H54 (cell line): ENCODE measurements at regions not wholly inside any gene's neighbourhood (a gene's known extent, or its start where the extent isn't known, plus 50 kb on each side); places are given as distances from the start of the nearest gene placed in this dataset.

Experiments used
- DNase-seq: peaks from one replicate; pipeline ENCODE4 v3.0.0; 2011; ENCODE audit warnings: low spot score, mixed read lengths; ENCODE audit not compliant: insufficient read length
- FAIRE-seq: peaks from 3 replicates; lab custom pipeline; 2011; peaks lifted over from hg19 to GRCh38; lab: Jason Lieb, UNC
- POLR2A ChIP-seq: IDR thresholded peaks from 2 replicates; pipeline ENCODE4 v1.6.1; 2011; ENCODE audit warnings: low read depth, mild to moderate bottlenecking, low read length

- DNase-seq (no peak), FAIRE-seq (no peak)
- TF ChIP-seq POLR2A, result no peak
These were observed 462.2 kb downstream of the FOXO1 start for GRCh38 chr13:40204246-40204645.

DNA sequence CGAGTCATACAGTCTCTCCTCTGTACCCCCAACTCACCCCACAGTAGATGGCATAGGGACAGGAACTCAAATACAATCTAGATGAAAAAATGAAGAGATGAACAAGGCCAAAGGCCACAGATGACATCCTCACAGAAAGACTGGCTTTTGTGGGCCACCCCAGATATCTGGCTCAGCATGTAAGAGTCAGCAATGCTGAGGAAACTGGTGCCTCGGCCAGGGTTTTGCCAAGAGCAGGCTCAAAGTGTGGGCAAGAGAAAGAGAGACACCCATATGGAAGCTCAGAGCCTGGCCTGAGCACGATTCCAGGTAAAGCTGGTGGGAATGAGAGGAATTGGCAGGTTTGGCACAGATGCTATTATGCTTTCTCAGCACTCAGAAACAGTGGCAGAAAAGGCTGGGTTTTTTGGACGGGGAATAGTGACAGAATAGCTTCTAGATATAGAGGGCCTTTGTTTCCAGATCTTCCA is 460.6 kb downstream of the FOXO1 start:
- FAIRE-seq (no peak), DNase-seq (no peak)
- TF ChIP-seq POLR2A, result no peak

- TF ChIP-seq POLR2A, result no peak
- FAIRE-seq (no peak), DNase-seq (no peak)
These were observed 460.0 kb downstream of the FOXO1 start for GRCh38 chr13:40206241-40207000.

DNA sequence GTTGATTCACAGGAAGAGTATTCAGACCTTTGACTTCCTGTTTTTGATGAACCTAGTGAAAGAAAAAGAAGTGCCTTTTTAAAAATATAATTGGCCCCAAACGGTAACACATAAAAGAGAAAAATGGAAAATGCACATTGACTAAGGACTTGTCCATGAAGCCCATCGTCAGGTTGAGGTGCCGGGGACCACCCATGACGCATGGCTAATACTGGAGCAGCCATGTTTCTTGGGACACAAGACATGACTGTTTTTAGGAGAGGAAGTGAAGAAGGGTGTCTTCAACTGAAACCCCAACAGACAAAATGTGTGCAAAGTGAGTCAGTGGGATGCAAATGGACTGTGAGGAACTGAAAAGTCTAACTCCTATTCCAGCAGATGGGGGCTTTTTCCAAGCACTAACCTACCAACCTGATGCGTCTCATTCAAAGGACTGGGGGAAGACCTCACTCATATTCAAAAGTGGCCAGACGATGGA is 459.4 kb downstream of the FOXO1 start:
- FAIRE-seq (no peak), DNase-seq (no peak)
- no peak for TF ChIP-seq POLR2A

DNA sequence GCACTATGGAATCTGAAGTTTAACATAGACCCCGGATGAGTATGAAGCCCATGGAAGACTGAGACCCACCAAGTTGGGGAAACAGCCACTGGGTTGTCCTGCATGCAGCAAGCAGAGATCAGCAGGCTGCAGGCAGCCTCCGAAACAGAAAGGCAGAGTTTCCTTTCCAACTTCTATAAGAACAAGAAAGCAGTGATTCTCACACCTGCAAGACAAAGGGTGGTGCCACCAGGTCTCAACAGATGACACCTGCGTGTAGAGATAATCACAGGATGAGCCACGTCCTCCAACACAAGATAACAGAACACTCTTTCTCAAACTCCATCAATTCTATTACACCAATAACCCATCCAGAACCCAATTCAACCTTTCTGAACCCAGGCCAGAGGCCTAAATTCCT is 457.9 kb downstream of the FOXO1 start:
- FAIRE-seq (no peak), DNase-seq (no peak)
- TF ChIP-seq POLR2A, result no peak

DNA sequence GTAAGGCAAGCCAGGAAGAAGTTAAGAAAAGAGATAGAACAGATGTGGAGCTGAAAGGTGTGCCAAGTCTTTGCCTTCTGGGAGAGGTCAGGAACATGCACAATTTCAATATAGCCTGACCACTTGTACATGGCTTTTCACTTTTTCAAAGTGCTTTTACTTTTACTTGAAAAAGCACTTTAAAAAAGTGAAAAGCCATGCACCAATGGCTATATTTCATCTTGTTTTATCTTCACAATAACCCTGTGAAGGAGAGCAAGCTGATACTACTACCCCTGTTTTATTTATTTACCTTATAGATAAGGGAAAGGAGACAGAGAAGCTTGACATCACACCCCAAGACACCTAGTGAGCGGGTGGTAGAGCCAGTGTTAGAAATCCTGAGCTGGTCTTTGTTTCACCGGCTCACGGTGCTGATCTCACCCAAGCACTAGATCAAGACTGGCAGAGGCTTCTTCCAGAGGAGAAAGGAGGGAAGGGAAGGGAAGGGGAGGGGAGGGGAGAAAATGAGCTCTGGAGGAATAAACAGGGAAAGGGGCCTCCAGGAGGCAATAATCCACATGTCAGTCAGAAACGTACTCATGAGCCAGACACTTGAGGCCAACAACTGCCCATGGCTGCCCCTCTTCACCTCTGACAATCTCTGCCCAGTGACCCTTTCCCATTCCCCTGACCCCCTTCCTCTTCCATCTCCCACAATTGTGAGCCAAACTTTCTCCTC is 455.4 kb downstream of the FOXO1 start:
- no peak for TF ChIP-seq POLR2A
- FAIRE-seq (no peak), DNase-seq (no peak)

DNA sequence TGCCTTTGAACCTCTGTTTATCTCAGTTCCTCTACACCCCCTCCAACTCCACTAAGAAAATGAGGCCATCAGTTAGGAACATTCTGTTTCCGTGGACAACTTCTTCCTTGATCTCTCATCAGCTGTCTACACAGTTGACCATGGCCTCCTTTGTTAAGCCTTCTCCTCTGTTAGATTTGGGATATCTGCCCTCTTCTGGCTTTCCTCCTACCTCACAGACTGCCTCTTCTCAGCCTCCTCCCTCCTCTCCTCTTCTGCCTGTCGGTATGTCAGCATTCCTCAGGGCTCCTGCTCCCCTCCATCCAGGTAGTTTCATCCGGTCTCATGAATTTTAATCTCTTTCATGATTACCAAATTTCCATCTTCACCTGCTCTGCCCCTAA is 454.9 kb downstream of the FOXO1 start:
- DNase-seq (no peak), FAIRE-seq (no peak)
- TF ChIP-seq POLR2A, result no peak

DNA sequence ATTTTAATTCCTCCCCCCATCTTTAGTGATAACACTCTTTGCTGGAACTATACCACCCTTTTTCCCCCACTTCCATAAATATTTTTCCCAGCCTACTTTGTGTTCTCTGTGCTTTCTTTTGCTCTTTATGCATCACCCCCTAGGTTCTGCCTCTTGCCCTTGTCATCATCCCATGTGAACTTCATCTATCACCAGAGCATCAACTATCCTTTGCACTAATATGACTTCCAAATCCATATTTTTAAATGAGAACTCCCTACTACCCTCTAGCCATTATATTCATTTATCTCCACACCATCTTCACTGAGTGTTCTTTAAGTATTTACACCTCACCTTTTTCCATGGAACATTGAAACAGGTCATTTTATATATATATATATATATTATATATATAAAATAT is 452.7 kb downstream of the FOXO1 start:
- DNase-seq, result no peak
- no peak for FAIRE-seq
- no peak for TF ChIP-seq POLR2A

DNA sequence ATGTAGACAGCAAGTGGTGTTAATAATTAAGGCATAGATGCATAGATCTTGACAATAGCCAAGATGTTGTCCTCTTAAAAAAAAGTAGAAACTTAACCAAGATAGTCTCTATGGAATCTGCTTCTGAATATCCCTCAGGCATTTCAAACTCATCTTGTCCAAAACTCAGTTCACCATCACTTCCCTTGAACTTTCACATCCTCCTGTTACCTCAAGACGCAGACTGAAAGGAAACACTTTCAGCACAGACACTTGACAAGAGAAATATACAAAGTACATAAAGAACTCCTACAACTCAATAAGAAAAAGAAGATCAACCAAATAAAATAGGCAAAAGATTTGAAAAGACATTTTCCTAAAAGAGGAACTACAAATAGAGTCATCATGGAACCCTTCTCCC is 451.1 kb downstream of the FOXO1 start:
- no peak for TF ChIP-seq POLR2A
- DNase-seq (no peak), FAIRE-seq (no peak)

DNA sequence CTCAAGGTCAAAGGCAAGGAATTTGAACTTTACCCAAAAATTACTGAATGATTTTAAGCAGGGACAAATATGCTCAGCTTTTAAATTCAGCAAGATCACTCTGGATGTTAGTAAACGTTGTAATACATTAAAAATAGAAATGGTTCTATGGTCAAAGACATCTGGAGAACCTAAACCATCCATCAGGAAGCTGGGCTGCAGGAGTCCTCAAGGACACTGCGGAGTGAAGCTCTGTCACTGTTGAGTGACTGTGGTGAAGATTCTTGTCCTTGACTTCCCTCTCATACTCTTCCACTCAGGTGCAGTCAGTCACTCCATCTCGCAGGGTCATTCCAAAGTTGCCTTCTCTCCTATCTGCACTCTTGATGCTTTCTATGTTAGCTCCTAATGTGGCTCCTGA is 450.7 kb downstream of the FOXO1 start:
- no peak for FAIRE-seq
- DNase-seq, result no peak
- no peak for TF ChIP-seq POLR2A

GRCh38 chr13:40217675-40218074 is 448.8 kb downstream of the FOXO1 start:
- TF ChIP-seq POLR2A, result no peak
- no peak for FAIRE-seq
- DNase-seq, result no peak

DNA sequence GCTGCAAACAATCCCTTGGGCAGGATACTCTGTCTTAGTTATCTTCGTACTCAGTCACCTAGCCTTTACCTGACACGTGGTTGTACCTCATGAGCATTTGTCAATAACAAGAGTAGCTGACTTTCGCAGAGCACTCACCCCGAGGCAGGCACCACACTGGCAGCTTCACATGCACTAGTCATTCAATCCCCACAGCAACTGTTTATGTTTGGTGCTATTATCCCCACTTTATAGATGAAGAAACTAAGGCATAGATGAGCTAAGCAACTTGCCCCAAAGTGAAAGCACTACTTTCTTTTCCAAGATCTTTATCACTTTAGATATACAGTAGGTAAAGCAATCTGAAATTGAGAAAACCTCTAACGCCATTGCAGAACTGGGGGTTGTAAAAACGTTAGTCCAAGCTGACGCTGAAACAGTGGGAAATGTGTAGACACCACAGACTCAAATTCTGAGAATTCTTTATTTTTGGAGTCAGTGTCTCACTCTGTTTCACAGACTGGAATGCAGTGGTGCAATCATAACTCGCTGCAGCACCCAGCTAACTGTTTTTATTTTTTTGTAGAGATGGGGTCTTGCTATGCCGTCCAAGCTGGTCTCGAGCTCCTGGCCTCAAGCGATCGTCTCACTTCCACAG is 446.0 kb downstream of the FOXO1 start:
- no peak for FAIRE-seq
- no peak for DNase-seq

GRCh38 chr13:40221131-40221459 is 445.3 kb downstream of the FOXO1 start:
- TF ChIP-seq POLR2A, result no peak
- no peak for FAIRE-seq
- no peak for DNase-seq

More for the DNA sequence above, 446.0 kb downstream of the FOXO1 start:
- no peak for TF ChIP-seq POLR2A

- no peak for DNase-seq
- FAIRE-seq, result no peak
- no peak for TF ChIP-seq POLR2A
These were observed 444.8 kb downstream of the FOXO1 start for GRCh38 chr13:40221460-40222201.

- no peak for DNase-seq
- FAIRE-seq, result no peak
- TF ChIP-seq POLR2A, result no peak
These were observed 442.9 kb downstream of the FOXO1 start for GRCh38 chr13:40223585-40223984.
